Neural cell (in vitro differentiated cells): ENCODE measurements at regions not wholly inside any gene's neighbourhood (a gene's known extent, or its start where the extent isn't known, plus 50 kb on each side); places are given as distances from the start of the nearest gene placed in this dataset.

Experiments
- H2AFZ ChIP-seq: fragments of 200-600, 300-800 bp; sonication (generic), shearing (Covaris generic); 2 replicates; pipeline ENCODE4 v1.6.0; 2014; ENCODE audit warnings: low read depth, mild to moderate bottlenecking, antibody characterized with exemption, low read length, moderate library complexity
- H3F3A ChIP-seq: fragments of 200-600 bp; shearing (Covaris generic); 2 replicates; pipeline ENCODE4 v1.6.1; 2016; ENCODE audit warnings: mild to moderate bottlenecking, moderate library complexity, mixed read lengths, antibody characterized with exemption, low read length; ENCODE audit not compliant: insufficient read depth, poor library complexity, severe bottlenecking
- H3K27ac ChIP-seq: fragments of 200-600, 300-800 bp; sonication (generic), shearing (Covaris generic); 2 replicates; pipeline ENCODE4 v1.5.1; 2014; ENCODE audit warnings: mild to moderate bottlenecking, low read length, moderate library complexity
- H3K27me3 ChIP-seq: fragments of 300-800, 200-600 bp; sonication (generic), shearing (Covaris generic); 2 replicates; pipeline ENCODE4 v1.6.0; 2014; ENCODE audit warnings: mild to moderate bottlenecking, low read depth, low read length, moderate library complexity; ENCODE audit not compliant: insufficient read depth
- H3K36me3 ChIP-seq: fragments of 300-800, 200-600 bp; sonication (generic), shearing (Covaris generic); 2 replicates; pipeline ENCODE4 v1.5.1; 2014; ENCODE audit warnings: mild to moderate bottlenecking, antibody characterized with exemption, low read length, moderate library complexity; ENCODE audit not compliant: insufficient read depth
- H3K4me2 ChIP-seq: fragments of 300-800, 200-600 bp; sonication (generic), shearing (Covaris generic); 2 replicates; pipeline ENCODE4 v1.6.0; 2014; ENCODE audit warnings: mild to moderate bottlenecking, low read length
- H3K4me3 ChIP-seq: fragments of 300-800, 200-600 bp; sonication (generic), shearing (Covaris generic); 2 replicates; pipeline ENCODE4 v1.5.1; 2014; ENCODE audit warnings: mild to moderate bottlenecking, low read length, moderate library complexity
- H3K79me2 ChIP-seq: fragments of 200-600 bp; shearing (Covaris generic); replicated peaks from 2 replicates; pipeline ENCODE4 v1.6.0; 2014; ENCODE audit warnings: mild to moderate bottlenecking, low read length, moderate library complexity; ENCODE audit not compliant: insufficient read depth
- H3K9ac ChIP-seq: fragments of 300-800, 200-600 bp; sonication (generic), shearing (Covaris generic); 2 replicates; pipeline ENCODE4 v1.6.1; 2016; ENCODE audit warnings: mild to moderate bottlenecking, low read length, mixed read lengths
- H3K9me2 ChIP-seq: fragments of 200-600 bp; shearing (Covaris generic); 2 replicates; pipeline ENCODE4 v1.6.1; 2016; ENCODE audit warnings: mild to moderate bottlenecking, low read length, mixed read lengths; ENCODE audit not compliant: insufficient read depth
- H3K9me3 ChIP-seq: fragments of 200-600, 300-800 bp; sonication (generic), shearing (Covaris generic); 2 replicates; pipeline ENCODE4 v1.6.1; 2016; ENCODE audit warnings: mild to moderate bottlenecking, mixed run types, low read length, moderate library complexity, mixed read lengths
- H4K20me1 ChIP-seq: fragments of 200-600 bp; shearing (Covaris generic); 2 replicates; pipeline ENCODE4 v1.6.1; 2016; ENCODE audit warnings: mild to moderate bottlenecking, mixed run types; ENCODE audit not compliant: insufficient read depth
- CTCF ChIP-seq: fragments of 450-650 bp; IDR thresholded peaks from 2 replicates; pipeline ENCODE4 v1.5.1; 2014; ENCODE audit warnings: antibody characterized with exemption, mild to moderate bottlenecking, moderate library complexity; ENCODE audit not compliant: poor library complexity, severe bottlenecking
- EP300 ChIP-seq: fragments of 450-650 bp; conservative IDR thresholded peaks from 2 replicates; pipeline ENCODE4 v1.6.1; 2014; ENCODE audit warnings: antibody characterized with exemption, mild to moderate bottlenecking, moderate library complexity; ENCODE audit not compliant: poor library complexity, severe bottlenecking
- EZH2 ChIP-seq: fragments of 200-600, 300-800 bp; shearing (Covaris generic), sonication (generic); IDR thresholded peaks from 2 replicates; pipeline ENCODE4 v1.6.1; 2014; ENCODE audit warnings: antibody characterized with exemption, low read length, borderline replicate concordance, mild to moderate bottlenecking; ENCODE audit not compliant: insufficient read depth, poor library complexity, severe bottlenecking
- MXI1 ChIP-seq: fragments of 450-650 bp; conservative IDR thresholded peaks from 2 replicates; pipeline ENCODE4 v1.6.1; 2014; ENCODE audit warnings: antibody characterized with exemption, mild to moderate bottlenecking; ENCODE audit not compliant: poor library complexity, severe bottlenecking
- POLR2AphosphoS5 ChIP-seq: IDR thresholded peaks from 2 replicates; pipeline ENCODE4 v1.6.1; 2012
- RAD21 ChIP-seq: fragments of 450-650 bp; conservative IDR thresholded peaks from 2 replicates; pipeline ENCODE4 v1.6.1; 2014; ENCODE audit warnings: antibody characterized with exemption, mild to moderate bottlenecking, moderate library complexity
- SMC3 ChIP-seq: fragments of 450-650 bp; conservative IDR thresholded peaks from 2 replicates; pipeline ENCODE4 v1.6.1; 2014; ENCODE audit warnings: antibody characterized with exemption, mild to moderate bottlenecking, moderate library complexity; ENCODE audit not compliant: poor library complexity
- TAF1 ChIP-seq: IDR thresholded peaks from 2 replicates; pipeline ENCODE4 v1.6.1; 2012; ENCODE audit warnings: low read depth
- TF ChIP-seq, protein P1 (sequence below): IDR thresholded peaks from 2 replicates; pipeline ENCODE4 v1.6.1; 2012; ENCODE audit warnings: borderline replicate concordance

DNA sequence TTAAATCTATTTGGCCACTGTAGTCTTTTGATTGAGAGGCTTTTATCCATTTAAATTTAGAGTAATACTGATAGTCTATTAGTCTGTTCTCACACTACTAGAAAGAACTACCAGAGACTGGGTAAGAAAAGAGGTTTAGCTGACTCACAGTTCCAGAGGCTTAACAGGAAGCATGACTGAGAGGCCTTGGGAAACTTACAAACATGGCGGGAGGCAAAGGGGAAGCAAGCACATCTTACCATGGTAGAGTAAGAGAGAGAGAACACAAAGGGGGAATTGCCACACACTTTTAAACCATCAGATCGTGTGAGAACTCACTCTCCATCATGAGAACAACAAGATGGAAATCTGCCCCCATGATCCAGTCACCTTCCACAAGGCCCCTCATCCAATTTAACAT, 410.9 kb downstream of the PDGFC start:
- Histone ChIP-seq H2AFZ (no peak overlapping the region), H3K27me3 (no peaks in the 10 kb centered on the region), H3K9me2 (no peaks in the 10 kb centered on the region), H3F3A (no peaks in the 10 kb centered on the region), H3K79me2 (no peaks in the 10 kb centered on the region), H3K36me3 (no peaks in the 10 kb centered on the region), H3K9ac (no peak overlapping the region), H3K27ac (no peak overlapping the region), H3K4me2 (no peak overlapping the region), H3K9me3 (no peaks in the 10 kb centered on the region), H3K4me3 (no peak overlapping the region), H4K20me1 (no peaks in the 10 kb centered on the region)
- no peak for TF ChIP-seq SMC3
- TF ChIP-seq MXI1, result no peak
- TF ChIP-seq POLR2AphosphoS5, result no peak
- TF ChIP-seq RAD21, result no peak
- TF ChIP-seq EP300, result no peak
- no peak for TF ChIP-seq TAF1
- TF ChIP-seq EZH2, result no peak
- TF ChIP-seq, protein P1, sequence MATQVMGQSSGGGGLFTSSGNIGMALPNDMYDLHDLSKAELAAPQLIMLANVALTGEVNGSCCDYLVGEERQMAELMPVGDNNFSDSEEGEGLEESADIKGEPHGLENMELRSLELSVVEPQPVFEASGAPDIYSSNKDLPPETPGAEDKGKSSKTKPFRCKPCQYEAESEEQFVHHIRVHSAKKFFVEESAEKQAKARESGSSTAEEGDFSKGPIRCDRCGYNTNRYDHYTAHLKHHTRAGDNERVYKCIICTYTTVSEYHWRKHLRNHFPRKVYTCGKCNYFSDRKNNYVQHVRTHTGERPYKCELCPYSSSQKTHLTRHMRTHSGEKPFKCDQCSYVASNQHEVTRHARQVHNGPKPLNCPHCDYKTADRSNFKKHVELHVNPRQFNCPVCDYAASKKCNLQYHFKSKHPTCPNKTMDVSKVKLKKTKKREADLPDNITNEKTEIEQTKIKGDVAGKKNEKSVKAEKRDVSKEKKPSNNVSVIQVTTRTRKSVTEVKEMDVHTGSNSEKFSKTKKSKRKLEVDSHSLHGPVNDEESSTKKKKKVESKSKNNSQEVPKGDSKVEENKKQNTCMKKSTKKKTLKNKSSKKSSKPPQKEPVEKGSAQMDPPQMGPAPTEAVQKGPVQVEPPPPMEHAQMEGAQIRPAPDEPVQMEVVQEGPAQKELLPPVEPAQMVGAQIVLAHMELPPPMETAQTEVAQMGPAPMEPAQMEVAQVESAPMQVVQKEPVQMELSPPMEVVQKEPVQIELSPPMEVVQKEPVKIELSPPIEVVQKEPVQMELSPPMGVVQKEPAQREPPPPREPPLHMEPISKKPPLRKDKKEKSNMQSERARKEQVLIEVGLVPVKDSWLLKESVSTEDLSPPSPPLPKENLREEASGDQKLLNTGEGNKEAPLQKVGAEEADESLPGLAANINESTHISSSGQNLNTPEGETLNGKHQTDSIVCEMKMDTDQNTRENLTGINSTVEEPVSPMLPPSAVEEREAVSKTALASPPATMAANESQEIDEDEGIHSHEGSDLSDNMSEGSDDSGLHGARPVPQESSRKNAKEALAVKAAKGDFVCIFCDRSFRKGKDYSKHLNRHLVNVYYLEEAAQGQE, result no peak
- no peak for TF ChIP-seq CTCF

DNA sequence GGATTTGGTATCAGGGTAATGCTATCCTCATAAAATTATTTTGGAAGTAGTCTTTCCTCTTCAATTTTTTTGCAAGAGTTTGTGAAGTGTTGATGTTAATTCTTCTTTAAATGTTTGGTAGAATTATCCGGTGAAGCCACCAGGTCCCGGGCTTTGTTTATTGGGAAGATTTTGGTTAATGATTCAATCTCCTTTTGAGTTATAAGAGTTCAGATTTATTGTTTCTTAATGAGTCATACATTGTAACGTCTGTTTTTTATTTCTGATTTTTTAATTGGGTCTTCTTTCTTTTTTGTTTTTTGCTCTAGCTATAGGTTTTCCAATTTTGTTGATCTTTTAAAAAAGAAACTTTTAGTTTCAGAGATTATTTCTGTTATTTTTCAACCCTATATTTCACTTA, 412.3 kb downstream of the PDGFC start:
- TF ChIP-seq, protein P1, result no peak
- no peak for TF ChIP-seq EZH2
- no peaks in the 10 kb centered on the region for H3K9me2 ChIP-seq
- no peaks in the 10 kb centered on the region for H3K36me3 ChIP-seq
- no peaks in the 10 kb centered on the region for H3K27me3 ChIP-seq
- H3F3A ChIP-seq, result no peaks in the 10 kb centered on the region
- no peaks in the 10 kb centered on the region for H4K20me1 ChIP-seq
- H3K9me3 ChIP-seq, result no peaks in the 10 kb centered on the region
- H3K4me2 ChIP-seq, result no peak overlapping the region
- H3K27ac ChIP-seq, result no peak overlapping the region
- no peak overlapping the region for H3K9ac ChIP-seq
- no peak overlapping the region for H3K4me3 ChIP-seq
- no peak overlapping the region for H2AFZ ChIP-seq
- no peaks in the 10 kb centered on the region for H3K79me2 ChIP-seq
